ENCODE measurements at regions not wholly inside any gene's neighbourhood (a gene's known extent, or its start where the extent isn't known, plus 50 kb on each side); places are given as distances from the start of the nearest gene placed in this dataset.

GRCh38 chr2:215514516-215514915, 78.6 kb upstream of the FN1 start:
- no peak for TF ChIP-seq JUN (CRISPR knock-in tag; IDR thresholded peaks at IDR 0.05)
- no peak for TF ChIP-seq ESRRA (CRISPR knock-in tag; IDR thresholded peaks at IDR 0.05; ENCODE audit: borderline replicate concordance)
- TF ChIP-seq MAX (CRISPR knock-in tag; IDR thresholded peaks at IDR 0.05), result no peak
- no peak for TF ChIP-seq ZSCAN18 (CRISPR knock-in tag; IDR thresholded peaks at IDR 0.05)
- TF ChIP-seq CTCF (IDR thresholded peaks at IDR 0.05), result no peak
- no peak for TF ChIP-seq ZNF219 (CRISPR knock-in tag; IDR thresholded peaks at IDR 0.05; ENCODE audit: borderline replicate concordance)
- no peak for TF ChIP-seq HMGA2 (CRISPR knock-in tag; IDR thresholded peaks at IDR 0.05)
- no peak for TF ChIP-seq TEAD4 (CRISPR knock-in tag; IDR thresholded peaks at IDR 0.05)
- TF ChIP-seq ZBTB21 (CRISPR knock-in tag; IDR thresholded peaks at IDR 0.05; ENCODE audit: borderline replicate concordance), result no peak
- no peak for TF ChIP-seq TP53 (CRISPR knock-in tag; IDR thresholded peaks at IDR 0.05)
- TF ChIP-seq ATF1 (CRISPR knock-in tag; IDR thresholded peaks at IDR 0.05), result no peak
- TF ChIP-seq NR2C2 (CRISPR knock-in tag; IDR thresholded peaks at IDR 0.05), result no peak
- TF ChIP-seq NFYB (CRISPR knock-in tag; conservative IDR thresholded peaks at IDR 0.05; ENCODE audit: low read depth), result no peak
- TF ChIP-seq FOXP1 (CRISPR knock-in tag; IDR thresholded peaks at IDR 0.05; ENCODE audit: borderline replicate concordance), result no peak
